ENCODE measurements at regions not wholly inside any gene's neighbourhood (a gene's known extent, or its start where the extent isn't known, plus 50 kb on each side); places are given as distances from the start of the nearest gene placed in this dataset.

GRCh38 chrX:88355252-88355651 lies 391.8 kb upstream of the CPXCR1 start:
- no peak overlapping the region for H3K27ac ChIP-seq
- H3K4me3 ChIP-seq = no peak overlapping the region
- no peaks in the 10 kb centered on the region for H4K20me1 ChIP-seq
- no peaks in the 10 kb centered on the region for H3K4me1 ChIP-seq
- no peak overlapping the region for H3K9ac ChIP-seq
- peaks cover 36% of the 10 kb centered on the region for H3K27me3 ChIP-seq
- no peaks in the 10 kb centered on the region for H3K9me3 ChIP-seq
- no peak overlapping the region for H3K4me2 ChIP-seq
- TF ChIP-seq Cebpa-rat (IDR thresholded peaks at IDR 0.05) = no peak
- H3K36me3 ChIP-seq = no peaks in the 10 kb centered on the region

GRCh38 chrX:88366314-88366713 lies 380.7 kb upstream of the CPXCR1 start:
- Histone ChIP-seq H4K20me1 (no peaks in the 10 kb centered on the region), H3K4me3 (no peak overlapping the region), H3K27me3 (peaks cover 59% of the 10 kb centered on the region), H3K27ac (no peak overlapping the region), H3K4me2 (no peak overlapping the region), H3K36me3 (no peaks in the 10 kb centered on the region), H3K9ac (no peak overlapping the region), H3K9me3 (peaks cover 35% of the 10 kb centered on the region), H3K4me1 (no peaks in the 10 kb centered on the region)
- no peak for TF ChIP-seq Cebpa-rat (IDR thresholded peaks at IDR 0.05)

- peaks cover 72% of the 10 kb centered on the region for H3K27me3 ChIP-seq
Measured at GRCh38 chrX:88378406-88378805, 368.6 kb upstream of the CPXCR1 start.

DNA sequence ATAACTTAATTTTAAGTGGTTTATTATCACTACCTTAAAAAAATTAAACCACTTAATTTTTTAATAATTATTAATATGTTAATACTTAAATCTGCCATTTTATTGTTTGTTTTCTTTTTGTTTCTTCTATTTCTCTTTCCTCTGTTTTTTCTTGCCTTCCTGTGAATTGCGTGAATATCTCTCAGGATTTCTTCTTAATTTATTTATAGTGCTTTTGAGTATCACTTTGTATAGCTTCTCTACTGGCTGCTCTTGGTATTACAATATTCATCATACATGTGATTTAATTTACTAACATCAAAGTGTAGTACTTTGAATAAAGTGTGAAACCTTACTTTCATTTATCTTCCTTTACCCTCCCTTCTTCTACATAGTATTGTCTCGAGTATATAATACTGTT lies 349.5 kb upstream of the CPXCR1 start:
- Histone ChIP-seq H3K27me3 (peaks cover 38% of the 10 kb centered on the region), H3K4me1 (no peaks in the 10 kb centered on the region), H3K4me3 (no peak overlapping the region), H3K36me3 (no peaks in the 10 kb centered on the region), H3K27ac (no peak overlapping the region), H3K9ac (no peak overlapping the region), H3K9me3 (no peaks in the 10 kb centered on the region), H4K20me1 (0 out of 2 replicates have a peak, but pooled peaks cover 5% of the 10 kb centered on the region), H3K4me2 (no peak overlapping the region)
- no peak for TF ChIP-seq Cebpa-rat (IDR thresholded peaks at IDR 0.05)

More at GRCh38 chrX:88378406-88378805, 368.6 kb upstream of the CPXCR1 start:
- Histone ChIP-seq H3K9ac (no peak overlapping the region), H3K9me3 (peaks cover 5% of the 10 kb centered on the region; the same call in 1 of the 2 replicates), H3K27ac (no peak overlapping the region), H3K4me1 (no peaks in the 10 kb centered on the region), H3K4me3 (no peak overlapping the region), H4K20me1 (no peaks in the 10 kb centered on the region), H3K4me2 (no peak overlapping the region), H3K36me3 (no peaks in the 10 kb centered on the region)
- TF ChIP-seq Cebpa-rat (IDR thresholded peaks at IDR 0.05) = no peak

- Histone ChIP-seq H3K27me3 (peaks cover 48% of the 10 kb centered on the region), H3K9ac (no peak overlapping the region), H3K4me2 (no peak overlapping the region), H3K4me3 (no peak overlapping the region), H4K20me1 (no peaks in the 10 kb centered on the region), H3K27ac (no peak overlapping the region), H3K4me1 (no peaks in the 10 kb centered on the region), H3K36me3 (no peaks in the 10 kb centered on the region), H3K9me3 (no peaks in the 10 kb centered on the region)
- TF ChIP-seq Cebpa-rat (IDR thresholded peaks at IDR 0.05) = no peak
Measured at GRCh38 chrX:88416002-88416401, 331.0 kb upstream of the CPXCR1 start.

GRCh38 chrX:88416965-88417364 lies 330.1 kb upstream of the CPXCR1 start:
- TF ChIP-seq Cebpa-rat (IDR thresholded peaks at IDR 0.05) = no peak
- Histone ChIP-seq H3K4me1 (no peaks in the 10 kb centered on the region), H3K27me3 (peaks cover 46% of the 10 kb centered on the region), H3K36me3 (no peaks in the 10 kb centered on the region), H4K20me1 (no peaks in the 10 kb centered on the region; the same call in 1 of the 2 replicates), H3K9ac (no peak overlapping the region), H3K27ac (no peak overlapping the region), H3K9me3 (no peaks in the 10 kb centered on the region), H3K4me3 (no peak overlapping the region), H3K4me2 (no peak overlapping the region)

GRCh38 chrX:88424071-88424470 lies 323.0 kb upstream of the CPXCR1 start:
- no peak overlapping the region for H3K4me3 ChIP-seq
- no peak overlapping the region for H3K9ac ChIP-seq
- peaks cover 67% of the 10 kb centered on the region for H3K27me3 ChIP-seq
- no peak overlapping the region for H3K4me2 ChIP-seq
- peaks cover 6% of the 10 kb centered on the region; the same call in 1 of the 2 replicates for H4K20me1 ChIP-seq
- no peaks in the 10 kb centered on the region for H3K9me3 ChIP-seq
- H3K27ac ChIP-seq = no peak overlapping the region
- no peak for TF ChIP-seq Cebpa-rat (IDR thresholded peaks at IDR 0.05)
- no peaks in the 10 kb centered on the region for H3K4me1 ChIP-seq
- no peaks in the 10 kb centered on the region for H3K36me3 ChIP-seq

GRCh38 chrX:88424541-88424940 lies 322.5 kb upstream of the CPXCR1 start:
- Histone ChIP-seq H3K9me3 (no peaks in the 10 kb centered on the region), H4K20me1 (peaks cover 6% of the 10 kb centered on the region; the same call in 1 of the 2 replicates), H3K36me3 (no peaks in the 10 kb centered on the region), H3K27ac (no peak overlapping the region), H3K27me3 (peaks cover 65% of the 10 kb centered on the region), H3K4me2 (no peak overlapping the region), H3K9ac (no peak overlapping the region), H3K4me3 (no peak overlapping the region), H3K4me1 (no peaks in the 10 kb centered on the region)
- TF ChIP-seq Cebpa-rat (IDR thresholded peaks at IDR 0.05) = no peak

DNA sequence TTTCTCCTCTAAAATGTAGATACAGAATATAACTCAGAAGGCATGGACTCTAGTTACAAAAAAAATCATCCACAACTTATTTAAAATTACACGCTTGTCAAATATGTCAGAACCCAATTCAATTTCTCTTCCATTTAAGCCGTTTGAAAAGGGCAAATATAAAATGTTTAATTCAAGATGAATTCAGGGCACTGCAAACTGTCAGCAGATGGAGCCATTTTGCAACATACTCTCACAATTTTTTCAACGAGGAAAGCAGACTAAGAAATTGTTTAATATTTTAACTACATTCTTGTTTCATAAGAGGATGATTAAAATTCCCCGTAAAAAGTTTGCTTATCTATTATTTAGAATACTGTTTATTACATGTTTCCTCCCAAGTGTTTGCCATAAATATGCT lies 321.3 kb upstream of the CPXCR1 start:
- Histone ChIP-seq H3K4me3 (no peak overlapping the region), H3K4me1 (no peaks in the 10 kb centered on the region), H4K20me1 (peaks cover 6% of the 10 kb centered on the region; the same call in 1 of the 2 replicates), H3K9ac (no peak overlapping the region), H3K27ac (no peak overlapping the region), H3K36me3 (no peaks in the 10 kb centered on the region), H3K4me2 (no peak overlapping the region), H3K9me3 (no peaks in the 10 kb centered on the region), H3K27me3 (peaks cover 63% of the 10 kb centered on the region)
- no peak for TF ChIP-seq Cebpa-rat (IDR thresholded peaks at IDR 0.05)

- H4K20me1 ChIP-seq = no peaks in the 10 kb centered on the region
- H3K4me3 ChIP-seq = no peak overlapping the region
- no peaks in the 10 kb centered on the region for H3K4me1 ChIP-seq
- H3K27me3 ChIP-seq = peaks cover 71% of the 10 kb centered on the region
- H3K4me2 ChIP-seq = no peak overlapping the region
- H3K27ac ChIP-seq = no peak overlapping the region
- no peak overlapping the region for H3K9ac ChIP-seq
- no peaks in the 10 kb centered on the region for H3K9me3 ChIP-seq
- no peak for TF ChIP-seq Cebpa-rat (IDR thresholded peaks at IDR 0.05)
- no peaks in the 10 kb centered on the region for H3K36me3 ChIP-seq
Measured at GRCh38 chrX:88437563-88437962, 309.5 kb upstream of the CPXCR1 start.

DNA sequence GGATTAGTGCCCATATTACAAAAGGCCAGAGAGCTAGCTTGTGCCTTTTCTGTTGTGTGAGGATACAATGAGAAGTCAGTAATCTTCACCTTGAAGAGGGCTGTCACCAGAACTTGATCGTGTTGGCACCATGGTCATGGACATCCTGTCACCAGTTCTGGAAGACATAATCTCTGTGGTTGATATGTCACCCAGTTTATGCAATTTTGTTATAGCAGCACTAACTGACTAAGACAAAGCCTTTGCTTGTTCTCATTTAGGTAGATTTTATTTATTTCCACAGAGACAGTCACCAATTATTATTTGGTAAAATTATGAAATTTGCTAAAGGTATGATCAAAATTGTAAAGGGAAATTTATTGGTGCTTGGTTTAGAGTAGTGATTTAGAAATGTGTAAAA lies 308.8 kb upstream of the CPXCR1 start:
- Histone ChIP-seq H3K4me2 (no peak overlapping the region), H3K36me3 (no peaks in the 10 kb centered on the region), H3K9me3 (no peaks in the 10 kb centered on the region), H4K20me1 (no peaks in the 10 kb centered on the region), H3K4me3 (no peak overlapping the region), H3K9ac (no peak overlapping the region), H3K27ac (no peak overlapping the region), H3K27me3 (peaks cover 77% of the 10 kb centered on the region), H3K4me1 (no peaks in the 10 kb centered on the region)
- no peak for TF ChIP-seq Cebpa-rat (IDR thresholded peaks at IDR 0.05)
